Colonic mucosa (tissue), 4 donors: ENCODE measurements at regions not wholly inside any gene's neighbourhood (a gene's known extent, or its start where the extent isn't known, plus 50 kb on each side); places are given as distances from the start of the nearest gene placed in this dataset.

Experiments used
- DNase-seq: peaks from one replicate; pipeline ENCODE4 v3.0.0-alpha.2; 2020
- H3K27ac ChIP-seq: fragments of 200-600 bp; one replicate; pipeline ENCODE4 v1.8.0; 2021
- H3K27me3 ChIP-seq: fragments of 200-600 bp; one replicate; pipeline ENCODE4 v1.8.0; 2021
- H3K36me3 ChIP-seq: fragments of 200-600 bp; one replicate; pipeline ENCODE4 v1.8.0; 2021
- H3K4me1 ChIP-seq: fragments of 200-600 bp; one replicate; pipeline ENCODE4 v1.8.0; 2021; ENCODE audit warnings: mild to moderate bottlenecking
- H3K4me3 ChIP-seq: fragments of 200-600 bp; one replicate; pipeline ENCODE4 v1.8.0; 2021
- H3K9ac ChIP-seq, 2 donors: one replicate each; pipeline ENCODE4 v1.7.0; 2013; ENCODE audit warnings: control low read depth in 2 of 2, low read depth in 2 of 2, low read length in 2 of 2
- H3K9me3 ChIP-seq: fragments of 200-600 bp; one replicate; pipeline ENCODE4 v1.8.0; 2021
- intact Hi-C: fragments of 100-400 bp; cut with DNase I; formaldehyde crosslinking; loops from one replicate; pipeline ENCODE4 v1.14.1; 2022
- TF ChIP-seq, protein P1 (sequence below): fragments of 200-600 bp; IDR thresholded peaks from one replicate; pipeline ENCODE4 v1.8.0; 2022; ENCODE audit warnings: antibody characterized with exemption, mild to moderate bottlenecking
- donor health status: healthy.
- donor health status: DM: no; HTN: no; CAD: no.
- donor health status: DM: no; HTN: no; CAD: no.

GRCh38 chr2:104598636-104599035 is 255.3 kb upstream of the POU3F3 start:
- no peak for DNase-seq
- no peaks in the 10 kb centered on the region for H3K4me1 ChIP-seq
- H3K4me3 ChIP-seq = no peak overlapping the region
- H3K9me3 ChIP-seq = no peaks in the 10 kb centered on the region
- H3K36me3 ChIP-seq = no peaks in the 10 kb centered on the region
- TF ChIP-seq, protein P1, sequence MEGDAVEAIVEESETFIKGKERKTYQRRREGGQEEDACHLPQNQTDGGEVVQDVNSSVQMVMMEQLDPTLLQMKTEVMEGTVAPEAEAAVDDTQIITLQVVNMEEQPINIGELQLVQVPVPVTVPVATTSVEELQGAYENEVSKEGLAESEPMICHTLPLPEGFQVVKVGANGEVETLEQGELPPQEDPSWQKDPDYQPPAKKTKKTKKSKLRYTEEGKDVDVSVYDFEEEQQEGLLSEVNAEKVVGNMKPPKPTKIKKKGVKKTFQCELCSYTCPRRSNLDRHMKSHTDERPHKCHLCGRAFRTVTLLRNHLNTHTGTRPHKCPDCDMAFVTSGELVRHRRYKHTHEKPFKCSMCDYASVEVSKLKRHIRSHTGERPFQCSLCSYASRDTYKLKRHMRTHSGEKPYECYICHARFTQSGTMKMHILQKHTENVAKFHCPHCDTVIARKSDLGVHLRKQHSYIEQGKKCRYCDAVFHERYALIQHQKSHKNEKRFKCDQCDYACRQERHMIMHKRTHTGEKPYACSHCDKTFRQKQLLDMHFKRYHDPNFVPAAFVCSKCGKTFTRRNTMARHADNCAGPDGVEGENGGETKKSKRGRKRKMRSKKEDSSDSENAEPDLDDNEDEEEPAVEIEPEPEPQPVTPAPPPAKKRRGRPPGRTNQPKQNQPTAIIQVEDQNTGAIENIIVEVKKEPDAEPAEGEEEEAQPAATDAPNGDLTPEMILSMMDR = no peak
- intact Hi-C loops = no loop called here
- no peak overlapping the region for H3K9ac ChIP-seq
- H3K27ac ChIP-seq = no peak overlapping the region
- no peaks in the 10 kb centered on the region for H3K27me3 ChIP-seq

DNA sequence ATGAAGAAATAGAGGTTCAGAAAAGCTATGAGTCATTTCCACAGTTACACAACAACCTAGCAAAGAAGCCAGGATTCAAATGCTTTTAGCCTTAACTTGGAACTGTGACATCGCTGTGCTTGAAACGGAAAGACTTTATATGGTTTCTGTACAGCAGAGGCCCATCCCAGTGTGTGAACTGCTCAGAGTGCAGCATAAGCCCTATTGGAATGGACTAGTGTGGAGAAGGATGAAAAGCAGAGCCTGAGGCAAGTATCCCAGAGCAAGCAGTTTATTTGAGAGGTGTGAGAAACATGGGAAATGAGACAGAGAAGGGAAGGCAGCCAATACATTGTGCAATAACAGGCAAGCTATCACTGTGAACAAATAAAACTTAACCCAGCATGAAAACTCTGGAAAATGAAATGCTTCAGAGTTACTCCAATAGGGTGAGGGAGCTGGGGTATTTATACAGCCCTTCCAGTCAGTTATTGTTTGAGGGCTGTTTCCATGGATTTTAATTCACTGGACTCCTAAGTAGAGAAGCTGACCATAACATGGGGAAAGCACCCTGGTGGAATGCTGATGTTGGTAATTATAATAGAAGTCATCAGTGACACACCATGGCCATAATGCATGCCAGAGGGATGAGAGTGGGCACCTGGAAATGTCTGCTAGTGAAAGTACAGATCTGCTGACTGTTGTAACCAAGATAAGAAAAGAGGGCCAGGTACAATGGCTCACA is 254.0 kb upstream of the POU3F3 start:
- no peak overlapping the region for H3K27ac ChIP-seq
- intact Hi-C loops = no loop called here
- H3K36me3 ChIP-seq = no peaks in the 10 kb centered on the region
- no peaks in the 10 kb centered on the region for H3K4me1 ChIP-seq
- H3K27me3 ChIP-seq = no peaks in the 10 kb centered on the region
- TF ChIP-seq, protein P1 = no peak
- H3K9me3 ChIP-seq = no peaks in the 10 kb centered on the region
- no peak overlapping the region for H3K4me3 ChIP-seq
- DNase-seq = no peak
- no peak overlapping the region for H3K9ac ChIP-seq

GRCh38 chr2:104606056-104606455 is 247.9 kb upstream of the POU3F3 start:
- no peaks in the 10 kb centered on the region for H3K36me3 ChIP-seq
- no peak overlapping the region for H3K4me3 ChIP-seq
- no peak for DNase-seq
- H3K9me3 ChIP-seq = no peaks in the 10 kb centered on the region
- intact Hi-C loops = no loop called here
- H3K9ac ChIP-seq = no peak overlapping the region
- H3K27me3 ChIP-seq = no peaks in the 10 kb centered on the region
- TF ChIP-seq, protein P1 = no peak
- no peaks in the 10 kb centered on the region for H3K4me1 ChIP-seq
- no peak overlapping the region for H3K27ac ChIP-seq

GRCh38 chr2:104616856-104617255 is 237.1 kb upstream of the POU3F3 start:
- no peak for DNase-seq
- Histone ChIP-seq H3K27me3 (no peaks in the 10 kb centered on the region), H3K9me3 (no peaks in the 10 kb centered on the region), H3K4me3 (no peak overlapping the region), H3K27ac (no peak overlapping the region), H3K36me3 (no peaks in the 10 kb centered on the region), H3K4me1 (no peaks in the 10 kb centered on the region), H3K9ac (no peak overlapping the region)
- intact Hi-C loops = no loop called here
- TF ChIP-seq, protein P1 = no peak

GRCh38 chr2:104620801-104621200 is 233.1 kb upstream of the POU3F3 start:
- Histone ChIP-seq H3K4me3 (no peak overlapping the region), H3K36me3 (no peaks in the 10 kb centered on the region), H3K27ac (no peak overlapping the region), H3K4me1 (no peaks in the 10 kb centered on the region), H3K9me3 (no peaks in the 10 kb centered on the region), H3K27me3 (no peaks in the 10 kb centered on the region), H3K9ac (no peak overlapping the region)
- no peak for DNase-seq
- intact Hi-C loops = no loop called here
- TF ChIP-seq, protein P1 = no peak
